Lower leg skin (tissue), 3 donors: ENCODE measurements at regions not wholly inside any gene's neighbourhood (a gene's known extent, or its start where the extent isn't known, plus 50 kb on each side); places are given as distances from the start of the nearest gene placed in this dataset.
"Not testable (repeated sequence)": the region's sequence is repeated elsewhere in the genome, so short reads cannot be mapped to it uniquely, and the experiment has no call there.

Experiments
- DNase-seq, 2 donors: peaks; one replicate each; pipeline ENCODE4 v3.0.0-alpha.2; 2019; ENCODE audit warnings: low spot score in 2 of 2
- H3K4me3 ChIP-seq: fragments of 200-600 bp; sonication (generic); 2 replicates; pipeline ENCODE4 v1.5.1; 2017; ENCODE audit warnings: mild to moderate bottlenecking, low read depth; ENCODE audit not compliant: poor library complexity, severe bottlenecking
- WGBS, 2 donors: methylation state at CpG; one replicate each; pipeline ENCODE4 v1.1.5; 2018; 5-methylcytosine and 5-hydroxymethylcytosine counted together
- intact Hi-C: fragments of 100-400 bp; cut with DNase I; formaldehyde crosslinking; loops from one replicate; pipeline ENCODE4 v1.15.0; 2023; ENCODE audit warnings: low total_unique reads

GRCh38 chr7:150047329-150047728 is 173.6 kb downstream of the ATP6V0E2 start:
- H3K4me3 ChIP-seq, intact Hi-C loops, DNase-seq: not testable (repeated sequence)
- 0 to 2% methylated on average over 7 to 22 of the region's 57 CpGs for WGBS, 2 donors

- peak overlapping the region; percentile 23 for H3K4me3 ChIP-seq
- DNase-seq, intact Hi-C loops: not testable (repeated sequence)
- 1% methylated on average over 23 to 31 of the region's 31 CpGs for WGBS, 2 donors
These were observed 174.0 kb downstream of the ATP6V0E2 start for GRCh38 chr7:150047772-150048171.

DNA sequence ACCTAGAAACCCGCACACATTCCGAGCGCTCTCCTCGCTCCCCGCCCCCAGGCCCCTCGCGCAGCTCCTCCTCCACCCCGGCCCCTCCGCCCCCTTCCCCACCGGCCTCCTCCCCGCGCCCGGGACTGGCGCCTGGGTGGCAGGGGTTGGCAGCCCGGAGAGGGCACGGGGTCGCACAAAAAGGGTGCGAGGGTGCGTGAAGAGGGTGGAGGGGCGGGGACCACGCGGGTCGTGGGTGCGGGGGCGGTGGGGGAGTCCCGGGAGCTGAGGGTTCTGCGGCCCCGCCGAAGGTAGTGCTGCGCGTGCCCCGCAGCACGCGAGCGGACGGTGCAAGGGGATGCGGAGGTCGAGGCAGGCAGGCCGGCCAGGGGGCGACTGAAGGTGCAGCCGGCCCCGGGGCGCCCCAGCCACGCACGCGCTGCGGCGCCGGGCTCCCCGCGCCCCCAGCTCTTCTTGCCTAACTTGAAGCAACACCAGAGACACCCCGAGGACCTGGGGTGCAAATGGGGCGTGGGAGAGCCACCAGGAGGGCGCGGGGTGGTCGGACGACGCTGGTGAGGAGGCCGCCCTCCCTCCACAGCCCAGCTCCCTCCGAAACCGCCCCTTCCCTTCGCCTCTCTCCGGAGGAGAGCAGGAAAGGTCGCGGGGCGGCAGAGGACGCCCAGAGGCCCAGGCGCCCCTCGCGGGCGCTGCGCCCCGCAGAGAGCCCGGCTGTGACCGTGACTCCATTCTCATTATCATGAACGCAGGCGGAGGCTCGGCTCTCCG is 174.7 kb downstream of the ATP6V0E2 start:
- H3K4me3 ChIP-seq, DNase-seq, intact Hi-C loops: not testable (repeated sequence)
- WGBS, 2 donors = 2% methylated on average over 23 to 43 of the region's 79 CpGs

- intact Hi-C loops, H3K4me3 ChIP-seq: not testable (repeated sequence)
- DNase-seq = peak in 1 of 2 donors; percentile 29
- 2 to 3% methylated on average over 21 to 25 of the region's 46 CpGs for WGBS, 2 donors
These were observed 175.4 kb downstream of the ATP6V0E2 start for GRCh38 chr7:150049012-150049655.

DNA sequence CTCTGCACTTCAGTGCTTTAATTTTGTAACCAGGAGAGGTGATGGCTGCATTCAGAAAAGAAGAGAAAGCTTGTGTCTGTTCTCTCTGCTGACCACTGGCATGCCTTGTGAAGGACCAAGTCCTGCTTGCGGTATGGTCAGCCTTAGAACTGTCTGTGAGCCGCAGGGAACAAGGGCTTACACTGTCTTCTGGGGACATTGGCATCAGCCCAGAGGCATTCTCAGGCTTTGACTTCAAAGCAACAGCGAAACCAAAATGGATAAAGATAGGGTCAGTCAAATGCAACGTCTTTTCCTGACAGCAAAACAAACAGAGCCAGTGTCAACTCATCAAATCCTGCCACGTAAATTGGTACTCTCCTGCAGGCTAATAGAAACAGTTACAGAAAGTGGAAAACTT is 179.6 kb downstream of the ATP6V0E2 start:
- DNase-seq, intact Hi-C loops: not testable (repeated sequence)
- 70 to 73% methylated on average over 5 of the region's 5 CpGs for WGBS, 2 donors

DNA sequence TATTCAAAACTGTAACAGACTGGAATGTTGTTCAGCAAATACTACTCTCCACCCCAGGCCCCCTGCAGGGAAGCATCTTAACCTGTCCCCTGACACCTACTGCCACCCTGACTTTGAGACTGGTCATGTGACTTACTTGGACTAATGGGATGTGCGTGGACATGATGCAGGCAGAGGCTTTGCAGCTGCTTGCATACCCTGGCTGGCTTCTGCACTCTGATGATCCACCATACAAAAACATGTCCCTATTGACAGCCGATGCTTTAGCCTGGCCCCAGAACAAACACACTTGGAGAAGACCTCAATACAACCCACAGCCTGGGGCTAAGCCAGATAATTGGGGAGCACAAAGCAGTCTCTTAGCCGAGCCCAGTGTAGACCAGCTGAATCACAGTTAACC is 180.5 kb downstream of the ATP6V0E2 start:
- DNase-seq, intact Hi-C loops, H3K4me3 ChIP-seq: not testable (repeated sequence)
- 53 to 63% methylated on average over 3 of the region's 3 CpGs for WGBS, 2 donors

More for the DNA sequence above, 179.6 kb downstream of the ATP6V0E2 start:
- H3K4me3 ChIP-seq = not testable (repeated sequence)

DNA sequence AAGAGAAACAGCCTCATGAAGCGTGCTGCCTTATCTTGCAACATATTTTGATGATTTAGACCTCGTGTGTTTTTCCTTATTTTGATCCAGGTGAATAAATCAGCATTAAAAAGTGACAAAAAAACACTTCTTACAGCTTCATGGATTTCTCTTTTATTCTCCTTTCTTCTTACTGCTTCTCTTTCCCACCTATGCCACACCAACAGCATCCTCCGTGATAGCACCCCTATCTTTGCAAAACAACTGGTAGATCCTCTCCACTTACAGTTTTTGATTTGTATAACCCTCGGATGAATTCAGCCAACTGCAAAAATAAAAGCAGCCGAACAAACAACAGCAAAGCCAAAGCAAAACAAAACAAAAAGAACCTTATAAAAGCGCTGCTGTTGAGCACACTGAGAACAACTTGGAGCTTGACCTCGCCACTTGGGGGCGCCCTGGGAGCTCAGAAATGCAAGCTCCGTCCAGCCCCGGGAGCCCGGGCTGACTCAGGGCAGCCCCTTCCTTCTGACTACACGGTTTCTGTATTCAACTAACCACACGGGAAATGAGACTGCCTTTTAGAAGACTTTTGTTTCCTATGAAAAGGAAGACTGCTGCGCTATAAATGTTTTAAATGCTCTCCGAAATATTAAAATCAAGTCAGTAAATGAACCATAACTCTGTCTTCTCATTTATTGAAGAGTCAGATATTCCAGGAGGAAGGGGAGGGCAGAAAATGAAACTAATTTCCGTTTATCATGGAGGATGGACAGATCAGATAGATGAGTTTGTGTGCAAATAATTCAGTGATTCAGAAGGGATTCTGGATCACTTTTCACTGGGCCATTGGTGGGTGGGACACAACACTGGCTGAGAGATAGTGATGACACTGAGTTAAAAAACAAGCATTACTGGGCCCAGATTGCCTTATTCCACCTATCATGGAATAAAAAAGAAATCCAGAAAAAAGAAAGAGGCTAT is 186.8 kb downstream of the ATP6V0E2 start:
- H3K4me3 ChIP-seq, intact Hi-C loops: not testable (repeated sequence)
- peak; percentile 63 to 95 for DNase-seq
- WGBS, 2 donors = 17 to 18% methylated on average over 11 to 12 of the region's 16 CpGs

DNA sequence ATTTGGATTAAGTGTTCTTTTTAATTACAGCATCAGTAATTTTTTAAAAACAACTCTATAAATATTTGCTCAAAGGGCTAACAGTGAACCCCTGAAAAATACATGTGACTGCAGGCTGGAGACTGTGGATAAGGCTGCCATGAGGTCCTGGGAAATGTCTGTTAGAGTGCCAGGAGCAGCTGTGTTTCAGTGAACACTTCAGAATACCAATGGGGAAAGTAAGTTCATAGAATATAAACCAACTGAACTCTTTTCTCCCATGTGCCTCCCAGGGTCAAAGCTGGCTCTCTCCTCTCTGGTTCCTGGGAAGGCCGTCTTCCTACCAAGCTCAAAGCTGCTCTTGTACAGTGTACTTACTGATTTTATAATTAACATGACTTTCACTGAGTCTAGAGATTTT is 189.4 kb downstream of the ATP6V0E2 start:
- intact Hi-C loops, H3K4me3 ChIP-seq, DNase-seq: not testable (repeated sequence)
- 81 to 86% methylated on average over 1 of the region's 1 CpG for WGBS, 2 donors

DNA sequence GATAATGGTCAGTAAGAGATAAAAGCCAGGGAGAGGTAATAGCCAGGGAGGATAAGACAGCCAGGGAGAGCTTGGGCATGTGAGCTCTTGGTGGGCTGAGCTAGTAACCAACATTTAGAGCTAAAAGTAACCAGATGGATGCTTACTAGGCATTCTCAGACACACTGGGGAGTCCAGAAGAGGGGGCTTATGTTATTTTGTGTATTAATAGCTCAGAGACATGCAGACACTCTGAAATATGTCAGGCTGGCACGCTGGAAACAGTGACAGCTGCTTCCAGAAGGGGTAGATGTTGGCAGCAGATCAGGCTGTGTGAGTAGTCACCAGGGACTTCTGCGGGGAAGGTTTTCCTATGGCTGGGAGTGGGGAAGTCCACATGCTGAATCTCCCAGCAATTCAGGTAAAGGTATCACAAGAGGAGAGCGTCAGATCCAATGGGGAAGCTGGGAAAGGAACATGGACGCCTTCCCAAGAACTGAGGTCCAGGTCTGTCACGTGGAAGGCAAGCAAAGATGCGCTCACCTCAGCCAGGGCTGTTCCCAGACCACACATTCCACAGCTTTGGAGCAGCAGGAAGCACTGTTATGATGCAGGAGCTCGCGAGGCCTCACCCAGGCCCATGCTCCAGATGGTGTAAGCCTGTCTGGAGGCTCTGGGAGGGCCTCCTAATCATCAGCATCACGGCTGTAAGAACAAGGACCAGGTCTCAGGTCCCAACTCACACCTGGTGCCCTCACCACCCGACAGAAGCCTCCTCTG is 196.0 kb downstream of the ATP6V0E2 start:
- WGBS, 2 donors = 60 to 70% methylated on average over 10 of the region's 10 CpGs
- intact Hi-C loops, H3K4me3 ChIP-seq, DNase-seq: not testable (repeated sequence)

DNA sequence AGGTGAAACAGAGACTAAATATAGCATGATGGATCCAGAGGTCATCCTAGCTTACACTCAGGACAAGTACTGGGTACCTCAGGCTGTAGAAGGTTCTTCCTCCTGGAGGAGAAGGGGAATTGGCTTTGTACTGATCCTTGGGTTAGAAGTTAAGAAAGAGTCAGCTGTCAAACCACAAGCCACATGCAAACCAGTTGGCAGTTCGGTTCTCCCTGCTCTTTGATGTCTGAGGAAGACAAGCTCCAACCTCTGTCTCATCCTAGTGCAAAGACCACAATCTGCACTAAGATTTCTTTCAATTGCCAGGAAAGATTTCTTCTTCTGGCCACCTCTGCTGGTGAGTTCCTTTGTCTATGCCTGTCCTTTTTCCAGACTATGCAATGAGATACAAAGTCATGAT is 203.8 kb downstream of the ATP6V0E2 start:
- intact Hi-C loops, H3K4me3 ChIP-seq, DNase-seq: not testable (repeated sequence)
- WGBS, 2 donors = 60 to 63% methylated on average over 1 of the region's 1 CpG

DNA sequence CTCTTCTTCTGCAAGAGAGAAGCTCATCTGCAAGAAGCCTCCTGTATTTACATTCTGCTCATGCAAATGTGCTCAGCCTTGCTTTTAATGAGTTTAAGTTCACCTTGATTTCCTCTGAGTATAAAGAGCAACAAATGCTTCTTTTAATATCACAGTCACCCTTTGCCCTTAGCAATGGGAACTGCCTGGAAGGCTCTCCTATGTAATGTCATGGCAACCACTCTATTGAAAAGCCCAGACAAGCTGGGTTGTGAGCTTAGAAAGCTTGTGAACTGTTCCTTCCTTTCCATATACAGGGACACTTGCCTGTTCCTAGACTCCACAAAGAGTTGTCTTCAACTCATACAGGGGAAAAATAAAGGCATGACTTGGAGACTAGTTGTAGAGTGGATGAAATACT is 208.1 kb downstream of the ATP6V0E2 start:
- H3K4me3 ChIP-seq, DNase-seq, intact Hi-C loops: not testable (repeated sequence)

DNA sequence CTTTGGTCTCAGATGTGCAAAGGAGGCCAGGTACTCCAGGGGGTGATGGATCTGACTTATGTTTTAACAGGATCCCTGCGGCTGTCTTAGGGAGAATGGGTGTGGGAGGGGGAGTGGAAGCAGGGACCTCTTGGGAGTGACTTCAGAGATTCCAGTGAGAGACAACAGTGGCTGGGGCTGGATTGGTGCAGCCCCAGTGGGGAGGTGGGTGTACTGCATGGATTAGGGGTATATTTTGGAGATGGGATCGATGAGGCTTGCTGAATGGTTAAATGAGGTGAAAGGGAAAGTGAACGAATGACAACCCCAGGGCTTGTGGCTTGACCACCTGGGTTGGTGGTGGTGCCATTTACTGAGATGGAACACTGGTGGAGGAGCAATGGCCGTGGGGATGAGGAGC is 211.0 kb downstream of the ATP6V0E2 start:
- intact Hi-C loops, DNase-seq, H3K4me3 ChIP-seq: not testable (repeated sequence)
- whole genome bisulfite sequencing, 2 donors = 83 to 84% methylated on average over 4 of the region's 4 CpGs

- H3K4me3 ChIP-seq, DNase-seq, intact Hi-C loops: not testable (repeated sequence)
- WGBS, 2 donors = 76 to 78% methylated on average over 4 of the region's 4 CpGs
These were observed 213.7 kb downstream of the ATP6V0E2 start for GRCh38 chr7:150087478-150087877.

GRCh38 chr7:150089139-150089538 is 215.4 kb downstream of the ATP6V0E2 start:
- intact Hi-C loops = not testable (repeated sequence)

More at GRCh38 chr7:150089139-150089538, 215.4 kb downstream of the ATP6V0E2 start:
- H3K4me3 ChIP-seq, DNase-seq: not testable (repeated sequence)
- 16 to 37% methylated on average over 1 of the region's 1 CpG for WGBS, 2 donors
